HUES48 (cell line): ENCODE measurements at regions not wholly inside any gene's neighbourhood (a gene's known extent, or its start where the extent isn't known, plus 50 kb on each side); places are given as distances from the start of the nearest gene placed in this dataset.

Source experiments
- H3K27ac ChIP-seq: one replicate; pipeline ENCODE4 v1.7.0; 2013; ENCODE audit warnings: low read depth, low read length, inconsistent platforms
- H3K27me3 ChIP-seq: 2 replicates; pipeline ENCODE4 v1.6.1; 2013; ENCODE audit warnings: mild to moderate bottlenecking, low read length; ENCODE audit not compliant: control insufficient read depth, insufficient read depth
- H3K36me3 ChIP-seq: 2 replicates; pipeline ENCODE4 v1.6.1; 2013; ENCODE audit warnings: low read length; ENCODE audit not compliant: control insufficient read depth, insufficient read depth
- H3K4me1 ChIP-seq: 2 replicates; pipeline ENCODE4 v1.6.1; 2013; ENCODE audit warnings: mild to moderate bottlenecking, low read length; ENCODE audit not compliant: control insufficient read depth, insufficient read depth
- H3K4me3 ChIP-seq: 2 replicates; pipeline ENCODE4 v1.5.1; 2013; ENCODE audit warnings: mild to moderate bottlenecking, low read depth, low read length
- H3K9ac ChIP-seq: 2 replicates; pipeline ENCODE4 v1.6.1; 2013; ENCODE audit warnings: mild to moderate bottlenecking, low read depth, low read length, moderate library complexity
- H3K9me3 ChIP-seq: 2 replicates; pipeline ENCODE4 v1.6.1; 2013; ENCODE audit warnings: low read length; ENCODE audit not compliant: control insufficient read depth, insufficient read depth

DNA sequence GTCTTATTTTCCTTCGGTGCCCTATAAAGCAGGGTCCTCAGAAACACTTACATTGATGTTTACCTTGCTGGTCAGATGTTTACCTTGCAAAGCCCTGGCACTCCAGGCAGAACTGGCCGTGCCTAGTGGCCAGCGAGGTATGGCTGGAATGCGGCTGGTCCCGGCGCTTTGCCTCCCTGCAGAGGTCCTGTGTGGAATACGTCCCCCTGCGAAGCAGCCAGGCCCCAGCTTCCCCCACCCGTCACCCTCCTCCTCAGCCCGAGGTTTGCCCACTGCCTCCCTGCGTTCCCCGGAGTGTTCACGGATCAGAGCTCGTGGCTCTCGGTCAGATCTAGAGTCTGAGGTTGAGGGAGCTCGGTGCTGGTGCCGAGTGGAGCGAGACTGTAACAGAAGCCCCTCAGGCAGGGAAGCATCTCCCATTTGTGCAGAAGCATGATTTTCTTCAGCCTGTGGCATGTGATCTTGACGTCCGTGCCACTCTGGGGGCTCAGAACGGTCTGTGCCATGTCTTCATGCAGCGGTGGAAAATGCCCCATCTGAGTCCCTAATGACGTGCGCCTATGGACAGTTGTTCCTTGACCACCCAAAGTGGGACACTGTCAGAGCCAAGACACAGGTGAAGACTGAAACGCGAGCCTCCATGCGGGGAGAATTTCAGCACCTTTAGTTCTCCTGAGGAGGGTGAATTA is 54.8 kb upstream of the SOX1 start:
- H3K27me3 ChIP-seq: peaks cover 6% of the 10 kb centered on the region; the same call in 1 of the 2 replicates
- no peak overlapping the region for H3K27ac ChIP-seq
- no peaks in the 10 kb centered on the region for H3K9me3 ChIP-seq
- no peaks in the 10 kb centered on the region for H3K36me3 ChIP-seq
- no peak overlapping the region for H3K9ac ChIP-seq
- no peaks in the 10 kb centered on the region for H3K4me1 ChIP-seq
- H3K4me3 ChIP-seq: no peak overlapping the region

- Histone ChIP-seq H3K36me3 (no peaks in the 10 kb centered on the region), H3K4me1 (no peaks in the 10 kb centered on the region), H3K27ac (no peak overlapping the region), H3K4me3 (no peak overlapping the region), H3K9me3 (no peaks in the 10 kb centered on the region), H3K27me3 (0 out of 2 replicates have a peak, but pooled peaks cover 1% of the 10 kb centered on the region), H3K9ac (no peak overlapping the region)
Observed at GRCh38 chr13:112012705-112013085, 54.3 kb upstream of the SOX1 start.

DNA sequence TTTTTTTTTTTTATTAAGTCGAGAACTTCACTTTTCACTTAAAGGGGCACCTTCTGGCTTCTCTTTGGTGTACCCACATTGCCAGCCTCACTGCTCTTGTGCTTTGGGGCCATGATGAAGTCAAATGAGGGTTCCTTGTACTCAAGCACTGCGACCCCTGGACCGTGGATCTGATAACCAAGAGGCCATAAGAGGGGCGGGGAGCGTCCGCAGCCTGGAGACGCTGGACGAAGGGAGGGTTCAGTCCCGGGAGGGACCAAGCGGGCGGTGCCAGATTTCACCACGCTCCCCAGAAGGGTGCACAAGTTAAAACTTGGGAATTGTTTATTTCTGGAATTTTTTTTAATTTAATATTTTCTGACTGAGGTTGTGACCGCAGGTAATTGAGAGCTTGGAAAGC is 53.3 kb upstream of the SOX1 start:
- Histone ChIP-seq H3K36me3 (no peaks in the 10 kb centered on the region), H3K9ac (no peak overlapping the region), H3K9me3 (no peaks in the 10 kb centered on the region), H3K4me3 (no peak overlapping the region), H3K27ac (no peak overlapping the region), H3K4me1 (no peaks in the 10 kb centered on the region), H3K27me3 (no peaks in the 10 kb centered on the region)

DNA sequence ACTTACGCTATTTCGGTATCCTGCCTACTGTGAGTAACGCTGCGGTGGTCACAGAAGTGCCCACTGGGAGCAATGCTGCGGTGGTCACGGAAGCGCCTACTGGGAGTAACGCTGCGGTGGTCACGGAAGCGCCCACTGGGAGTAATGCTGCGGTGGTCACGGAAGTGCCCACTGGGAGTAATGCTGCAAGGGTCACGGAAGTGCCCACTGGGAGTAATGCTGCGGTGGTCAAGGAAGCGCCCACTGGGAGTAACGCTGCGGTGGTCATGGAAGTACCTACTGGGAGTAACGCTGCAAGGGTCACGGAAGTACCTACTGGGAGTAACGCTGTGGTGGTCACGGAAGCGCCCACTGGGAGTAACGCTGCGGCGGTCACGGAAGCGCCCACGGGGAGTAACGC is 52.1 kb upstream of the SOX1 start:
- Histone ChIP-seq H3K27me3 (no peaks in the 10 kb centered on the region), H3K9ac (no peak overlapping the region), H3K9me3 (no peaks in the 10 kb centered on the region), H3K36me3 (no peaks in the 10 kb centered on the region), H3K4me1 (no peaks in the 10 kb centered on the region), H3K4me3 (no peak overlapping the region), H3K27ac (no peak overlapping the region)
